Endothelial cell (in vitro differentiated cells): ENCODE measurements at regions not wholly inside any gene's neighbourhood (a gene's known extent, or its start where the extent isn't known, plus 50 kb on each side); places are given as distances from the start of the nearest gene placed in this dataset.

Experiments
- DNase-seq: peaks from one replicate; pipeline ENCODE4 v3.0.0; 2021; ENCODE audit warnings: low spot score
- H3K27ac Mint-ChIP-seq: one replicate; pipeline ENCODE4 v1.8.0; 2021; ENCODE audit warnings: mixed read lengths, inconsistent platforms; ENCODE audit not compliant: unreplicated experiment
- H3K27me3 Mint-ChIP-seq: one replicate; pipeline ENCODE4 v1.8.0; 2021; ENCODE audit warnings: mild to moderate bottlenecking, moderate library complexity, mixed read lengths, inconsistent platforms; ENCODE audit not compliant: unreplicated experiment
- H3K36me3 Mint-ChIP-seq: one replicate; pipeline ENCODE4 v1.8.0; 2021; ENCODE audit warnings: mild to moderate bottlenecking, low read depth, mixed read lengths, inconsistent platforms; ENCODE audit not compliant: unreplicated experiment
- H3K4me1 Mint-ChIP-seq: one replicate; pipeline ENCODE4 v1.8.0; 2021; ENCODE audit warnings: mild to moderate bottlenecking, mixed read lengths, inconsistent platforms; ENCODE audit not compliant: unreplicated experiment
- H3K4me3 Mint-ChIP-seq: one replicate; pipeline ENCODE4 v1.8.0; 2021; ENCODE audit warnings: mild to moderate bottlenecking, mixed read lengths, inconsistent platforms; ENCODE audit not compliant: unreplicated experiment
- H3K9me3 Mint-ChIP-seq: one replicate; pipeline ENCODE4 v1.8.0; 2021; ENCODE audit warnings: mixed read lengths, inconsistent platforms; ENCODE audit not compliant: unreplicated experiment
- CTCF ChIP-seq: fragments of 200-600 bp; sonication (generic); IDR thresholded peaks from one replicate; pipeline ENCODE4 v1.5.0; 2021; ENCODE audit warnings: antibody characterized with exemption; ENCODE audit not compliant: unreplicated experiment

GRCh38 chr22:49157529-49158339 lies 669.9 kb downstream of the BRD1 start:
- no peak overlapping the region for H3K27ac Mint-ChIP-seq
- no peak overlapping the region for H3K4me3 Mint-ChIP-seq
- no peaks in the 10 kb centered on the region for H3K36me3 Mint-ChIP-seq
- no peaks in the 10 kb centered on the region for H3K9me3 Mint-ChIP-seq
- no peak for TF ChIP-seq CTCF
- H3K27me3 Mint-ChIP-seq = peaks cover 5% of the 10 kb centered on the region
- no peak for DNase-seq
- no peaks in the 10 kb centered on the region for H3K4me1 Mint-ChIP-seq

DNA sequence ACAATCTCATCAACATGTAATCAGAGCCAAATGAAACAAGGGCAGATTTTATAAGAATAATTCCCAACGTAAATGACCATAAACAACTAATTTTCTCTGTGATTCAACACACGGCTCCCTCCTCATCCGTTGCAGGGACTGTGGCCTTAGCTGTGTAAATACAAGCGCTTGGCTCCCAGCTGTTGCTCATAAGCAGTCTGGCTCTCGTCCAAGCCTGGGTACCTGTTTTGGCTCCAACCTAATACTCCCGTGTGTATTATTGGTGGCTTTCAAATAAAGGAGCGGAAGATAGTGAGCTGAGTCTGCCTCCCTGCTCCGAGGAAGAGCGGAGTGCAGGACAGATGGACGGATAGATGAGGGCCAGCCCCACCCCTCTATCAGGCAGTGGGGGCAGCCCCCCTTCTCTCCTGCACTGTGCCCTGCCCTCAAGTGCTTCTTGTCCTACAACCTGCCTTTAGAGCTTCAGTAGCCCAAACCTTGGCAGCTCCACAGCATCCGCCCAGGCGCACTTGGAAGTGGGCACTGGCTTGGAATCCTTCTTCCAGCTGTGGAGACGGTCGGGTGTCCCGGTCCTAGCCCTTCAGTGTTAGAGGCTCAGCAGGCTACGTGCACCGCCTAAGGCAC lies 670.9 kb downstream of the BRD1 start:
- Mint-ChIP-seq H3K36me3 (no peaks in the 10 kb centered on the region), H3K4me1 (no peaks in the 10 kb centered on the region), H3K9me3 (no peaks in the 10 kb centered on the region), H3K4me3 (no peak overlapping the region), H3K27me3 (peaks cover 5% of the 10 kb centered on the region), H3K27ac (no peak overlapping the region)
- DNase-seq = no peak
- no peak for TF ChIP-seq CTCF

DNA sequence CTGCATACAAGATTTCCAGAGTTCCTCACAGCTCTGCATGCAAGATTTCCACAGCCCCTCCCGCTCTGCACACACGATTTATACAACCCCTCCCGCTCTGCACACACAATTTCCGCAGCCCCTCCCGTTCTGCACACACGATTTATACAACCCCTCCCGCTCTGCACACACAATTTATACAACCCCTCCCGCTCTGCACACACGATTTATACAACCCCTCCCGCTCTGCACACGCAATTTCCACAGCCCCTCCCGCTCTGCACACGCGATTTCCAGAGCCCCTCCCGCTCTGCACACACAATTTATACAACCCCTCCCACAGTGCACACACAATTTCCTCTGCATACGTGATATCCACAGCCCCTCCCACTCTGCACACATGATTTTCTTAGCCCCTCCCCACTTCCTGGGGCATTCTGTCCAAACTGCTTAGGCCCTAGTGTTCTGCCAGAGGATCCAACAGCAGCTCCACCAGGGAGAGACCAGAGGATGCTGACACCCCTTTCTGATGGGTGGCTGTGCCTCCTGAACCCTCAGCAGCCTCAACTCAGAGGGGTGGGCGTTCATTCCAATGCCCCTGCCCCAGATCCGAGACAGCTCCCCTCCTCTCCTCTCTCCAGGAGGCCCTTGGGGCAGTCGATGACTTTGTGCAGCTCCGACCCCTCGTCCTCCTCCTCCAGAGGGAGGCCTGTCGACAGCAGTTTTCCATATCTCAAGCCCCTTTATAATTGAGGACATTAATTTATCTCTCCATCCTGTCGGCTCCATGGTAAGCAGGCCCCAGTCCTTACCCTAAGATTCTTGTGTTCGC lies 671.7 kb downstream of the BRD1 start:
- Mint-ChIP-seq H3K36me3 (no peaks in the 10 kb centered on the region), H3K27me3 (peaks cover 6% of the 10 kb centered on the region), H3K4me1 (peaks cover 4% of the 10 kb centered on the region), H3K27ac (no peak overlapping the region), H3K9me3 (no peaks in the 10 kb centered on the region), H3K4me3 (no peak overlapping the region)
- no peak for DNase-seq
- TF ChIP-seq CTCF = no peak

GRCh38 chr22:49155039-49155769 lies 672.5 kb downstream of the BRD1 start:
- H3K4me3 Mint-ChIP-seq = no peak overlapping the region
- no peaks in the 10 kb centered on the region for H3K9me3 Mint-ChIP-seq
- DNase-seq = no peak
- H3K36me3 Mint-ChIP-seq = no peaks in the 10 kb centered on the region
- TF ChIP-seq CTCF = no peak
- H3K27me3 Mint-ChIP-seq = peaks cover 6% of the 10 kb centered on the region
- H3K4me1 Mint-ChIP-seq = peaks cover 4% of the 10 kb centered on the region
- no peak overlapping the region for H3K27ac Mint-ChIP-seq
